Activated T-cell treated with anti-CD3 and anti-CD28 coated beads, Interleukin-2, amount 50 U/mL, for 24 hours (primary cell): ENCODE measurements at regions not wholly inside any gene's neighbourhood (a gene's known extent, or its start where the extent isn't known, plus 50 kb on each side); places are given as distances from the start of the nearest gene placed in this dataset.
"Not testable (repeated sequence)": the region's sequence is repeated elsewhere in the genome, so short reads cannot be mapped to it uniquely, and the experiment has no call there.

ENCODE experiments used
- DNase-seq: peaks from one replicate; pipeline ENCODE4 v3.0.0-alpha.2; 2020
- H3K27ac Mint-ChIP-seq: 2 replicates; pipeline ENCODE4 v1.8.0; 2020; ENCODE audit warnings: mild to moderate bottlenecking, mixed read lengths
- H3K27me3 Mint-ChIP-seq: 2 replicates; pipeline ENCODE4 v1.8.0; 2020; ENCODE audit warnings: mixed read lengths
- H3K36me3 Mint-ChIP-seq: 2 replicates; pipeline ENCODE4 v1.8.0; 2020; ENCODE audit warnings: low read depth, mixed read lengths
- H3K4me1 Mint-ChIP-seq: 2 replicates; pipeline ENCODE4 v1.8.0; 2020; ENCODE audit warnings: low read depth, mixed read lengths
- H3K4me3 Mint-ChIP-seq: 2 replicates; pipeline ENCODE4 v1.8.0; 2020; ENCODE audit warnings: mild to moderate bottlenecking, moderate library complexity, mixed read lengths
- H3K9me3 Mint-ChIP-seq: 2 replicates; pipeline ENCODE4 v1.8.0; 2020; ENCODE audit warnings: mixed read lengths

- Mint-ChIP-seq H3K4me3 (no peak overlapping the region), H3K4me1 (no peaks in the 10 kb centered on the region), H3K36me3 (no peaks in the 10 kb centered on the region), H3K9me3 (peaks cover 2% of the 10 kb centered on the region), H3K27ac (no peak overlapping the region), H3K27me3 (no peaks in the 10 kb centered on the region)
- DNase-seq: no peak
These were observed 89.5 kb upstream of the ANKRD28 start for GRCh38 chr3:15887261-15887660.

GRCh38 chr3:15889936-15890335 lies 92.2 kb upstream of the ANKRD28 start:
- no peak overlapping the region for H3K27ac Mint-ChIP-seq
- no peaks in the 10 kb centered on the region for H3K27me3 Mint-ChIP-seq
- H3K4me1 Mint-ChIP-seq: no peaks in the 10 kb centered on the region
- H3K9me3 Mint-ChIP-seq: peaks cover 2% of the 10 kb centered on the region
- DNase-seq: no peak
- no peaks in the 10 kb centered on the region for H3K36me3 Mint-ChIP-seq
- H3K4me3 Mint-ChIP-seq: no peak overlapping the region

- H3K36me3 Mint-ChIP-seq: no peaks in the 10 kb centered on the region
- DNase-seq: no peak
- H3K27ac Mint-ChIP-seq: no peak overlapping the region
- no peaks in the 10 kb centered on the region for H3K9me3 Mint-ChIP-seq
- H3K4me1 Mint-ChIP-seq: peaks cover 8% of the 10 kb centered on the region
- H3K4me3 Mint-ChIP-seq: no peak overlapping the region
- H3K27me3 Mint-ChIP-seq: no peaks in the 10 kb centered on the region
These were observed 94.8 kb upstream of the ANKRD28 start for GRCh38 chr3:15892311-15893227.

- no peaks in the 10 kb centered on the region for H3K27me3 Mint-ChIP-seq
- H3K4me1 Mint-ChIP-seq: peaks cover 8% of the 10 kb centered on the region
- no peak for DNase-seq
- no peaks in the 10 kb centered on the region for H3K9me3 Mint-ChIP-seq
- H3K27ac Mint-ChIP-seq: no peak overlapping the region
- no peaks in the 10 kb centered on the region for H3K36me3 Mint-ChIP-seq
- no peak overlapping the region for H3K4me3 Mint-ChIP-seq
These were observed 96.6 kb upstream of the ANKRD28 start for GRCh38 chr3:15894382-15894781.

GRCh38 chr3:15896500-15896899 lies 98.7 kb upstream of the ANKRD28 start:
- Mint-ChIP-seq H3K4me1 (peaks cover 8% of the 10 kb centered on the region), H3K27me3 (no peaks in the 10 kb centered on the region), H3K27ac (no peak overlapping the region)

GRCh38 chr3:15899388-15899787 lies 101.6 kb upstream of the ANKRD28 start:
- H3K27me3 Mint-ChIP-seq: no peaks in the 10 kb centered on the region
- peaks cover 8% of the 10 kb centered on the region for H3K4me1 Mint-ChIP-seq
- no peak for DNase-seq
- no peak overlapping the region for H3K27ac Mint-ChIP-seq
- H3K4me3 Mint-ChIP-seq: no peak overlapping the region
- no peaks in the 10 kb centered on the region for H3K9me3 Mint-ChIP-seq
- H3K36me3 Mint-ChIP-seq: no peaks in the 10 kb centered on the region

More at GRCh38 chr3:15896500-15896899, 98.7 kb upstream of the ANKRD28 start:
- Mint-ChIP-seq H3K36me3 (no peaks in the 10 kb centered on the region), H3K4me3 (no peak overlapping the region), H3K9me3 (no peaks in the 10 kb centered on the region)
- DNase-seq: no peak

- H3K4me3 Mint-ChIP-seq: no peak overlapping the region
- H3K27me3 Mint-ChIP-seq: no peaks in the 10 kb centered on the region
- H3K36me3 Mint-ChIP-seq: no peaks in the 10 kb centered on the region
- DNase-seq: no peak
- no peak overlapping the region for H3K27ac Mint-ChIP-seq
- peaks cover 3% of the 10 kb centered on the region for H3K9me3 Mint-ChIP-seq
- no peaks in the 10 kb centered on the region for H3K4me1 Mint-ChIP-seq
These were observed 105.4 kb upstream of the ANKRD28 start for GRCh38 chr3:15903164-15903563.

- no peak for DNase-seq
- peaks cover 3% of the 10 kb centered on the region for H3K9me3 Mint-ChIP-seq
- H3K4me1 Mint-ChIP-seq: no peaks in the 10 kb centered on the region
- H3K27me3 Mint-ChIP-seq: no peaks in the 10 kb centered on the region
- H3K27ac Mint-ChIP-seq: no peak overlapping the region
- no peaks in the 10 kb centered on the region for H3K36me3 Mint-ChIP-seq
- H3K4me3 Mint-ChIP-seq: no peak overlapping the region
These were observed 106.3 kb upstream of the ANKRD28 start for GRCh38 chr3:15903759-15904720.

- H3K27me3 Mint-ChIP-seq: peaks cover 3% of the 10 kb centered on the region
- no peak overlapping the region for H3K27ac Mint-ChIP-seq
- no peak overlapping the region for H3K4me3 Mint-ChIP-seq
- peaks cover 3% of the 10 kb centered on the region for H3K9me3 Mint-ChIP-seq
- DNase-seq: no peak
- H3K4me1 Mint-ChIP-seq: no peaks in the 10 kb centered on the region
- H3K36me3 Mint-ChIP-seq: no peaks in the 10 kb centered on the region
These were observed 107.3 kb upstream of the ANKRD28 start for GRCh38 chr3:15905041-15905440.

- not testable (repeated sequence) for H3K4me3 Mint-ChIP-seq, H3K4me1 Mint-ChIP-seq, H3K27ac Mint-ChIP-seq, H3K36me3 Mint-ChIP-seq, DNase-seq, H3K27me3 Mint-ChIP-seq
- H3K9me3 Mint-ChIP-seq: peaks cover 19% of the 10 kb centered on the region
These were observed 109.6 kb upstream of the ANKRD28 start for GRCh38 chr3:15907403-15907802.

- H3K9me3 Mint-ChIP-seq: no peaks in the 10 kb centered on the region
- H3K4me1 Mint-ChIP-seq: no peaks in the 10 kb centered on the region
- H3K36me3 Mint-ChIP-seq: no peaks in the 10 kb centered on the region
- no peaks in the 10 kb centered on the region for H3K27me3 Mint-ChIP-seq
- no peak overlapping the region for H3K27ac Mint-ChIP-seq
- no peak for DNase-seq
- no peak overlapping the region for H3K4me3 Mint-ChIP-seq
These were observed 121.2 kb upstream of the ANKRD28 start for GRCh38 chr3:15918988-15919387.

- H3K9me3 Mint-ChIP-seq: no peaks in the 10 kb centered on the region
- no peaks in the 10 kb centered on the region for H3K4me1 Mint-ChIP-seq
- DNase-seq: no peak
- H3K27me3 Mint-ChIP-seq: no peaks in the 10 kb centered on the region
- no peak overlapping the region for H3K27ac Mint-ChIP-seq
- H3K36me3 Mint-ChIP-seq: no peaks in the 10 kb centered on the region
- H3K4me3 Mint-ChIP-seq: no peak overlapping the region
These were observed 122.2 kb upstream of the ANKRD28 start for GRCh38 chr3:15919971-15920370.

- Mint-ChIP-seq H3K9me3 (no peaks in the 10 kb centered on the region), H3K27me3 (no peaks in the 10 kb centered on the region), H3K4me3 (no peak overlapping the region), H3K4me1 (no peaks in the 10 kb centered on the region), H3K27ac (no peak overlapping the region), H3K36me3 (no peaks in the 10 kb centered on the region)
- no peak for DNase-seq
These were observed 126.0 kb upstream of the ANKRD28 start for GRCh38 chr3:15923640-15924405.

- H3K27me3 Mint-ChIP-seq: no peaks in the 10 kb centered on the region
- no peak overlapping the region for H3K27ac Mint-ChIP-seq
- no peaks in the 10 kb centered on the region for H3K4me1 Mint-ChIP-seq
- DNase-seq: no peak
- H3K36me3 Mint-ChIP-seq: no peaks in the 10 kb centered on the region
- no peaks in the 10 kb centered on the region for H3K9me3 Mint-ChIP-seq
- no peak overlapping the region for H3K4me3 Mint-ChIP-seq
These were observed 127.1 kb upstream of the ANKRD28 start for GRCh38 chr3:15924914-15925313.
